ENCODE measurements at regions not wholly inside any gene's neighbourhood (a gene's known extent, or its start where the extent isn't known, plus 50 kb on each side); places are given as distances from the start of the nearest gene placed in this dataset.

GRCh38 chr6:140560671-140561070 lies 1186.2 kb upstream of the CITED2 start:
- no peaks in the 10 kb centered on the region for H3K36me3 Mint-ChIP-seq (ENCODE audit: insufficient read depth, unreplicated experiment)
- TF ChIP-seq, protein P1, sequence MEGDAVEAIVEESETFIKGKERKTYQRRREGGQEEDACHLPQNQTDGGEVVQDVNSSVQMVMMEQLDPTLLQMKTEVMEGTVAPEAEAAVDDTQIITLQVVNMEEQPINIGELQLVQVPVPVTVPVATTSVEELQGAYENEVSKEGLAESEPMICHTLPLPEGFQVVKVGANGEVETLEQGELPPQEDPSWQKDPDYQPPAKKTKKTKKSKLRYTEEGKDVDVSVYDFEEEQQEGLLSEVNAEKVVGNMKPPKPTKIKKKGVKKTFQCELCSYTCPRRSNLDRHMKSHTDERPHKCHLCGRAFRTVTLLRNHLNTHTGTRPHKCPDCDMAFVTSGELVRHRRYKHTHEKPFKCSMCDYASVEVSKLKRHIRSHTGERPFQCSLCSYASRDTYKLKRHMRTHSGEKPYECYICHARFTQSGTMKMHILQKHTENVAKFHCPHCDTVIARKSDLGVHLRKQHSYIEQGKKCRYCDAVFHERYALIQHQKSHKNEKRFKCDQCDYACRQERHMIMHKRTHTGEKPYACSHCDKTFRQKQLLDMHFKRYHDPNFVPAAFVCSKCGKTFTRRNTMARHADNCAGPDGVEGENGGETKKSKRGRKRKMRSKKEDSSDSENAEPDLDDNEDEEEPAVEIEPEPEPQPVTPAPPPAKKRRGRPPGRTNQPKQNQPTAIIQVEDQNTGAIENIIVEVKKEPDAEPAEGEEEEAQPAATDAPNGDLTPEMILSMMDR (IDR thresholded peaks at IDR 0.05; ENCODE audit: unreplicated experiment) = no peak
- DNase-seq (ENCODE audit: unreplicated experiment) = no peak
- ChIA-PET CTCF (no interaction called here), POLR2A (no interaction called here)
- H3K9me3 Mint-ChIP-seq (ENCODE audit: unreplicated experiment) = no peaks in the 10 kb centered on the region
- H3K27ac Mint-ChIP-seq (ENCODE audit: low read depth, unreplicated experiment) = no peak overlapping the region
- no TSS peak for BruUV-seq (replicated peaks)
- no peak overlapping the region for H3K4me3 Mint-ChIP-seq (ENCODE audit: unreplicated experiment)
- intact Hi-C loops (cut with micrococcal nuclease) = no loop called here
- H3K4me1 Mint-ChIP-seq (ENCODE audit: insufficient read depth, unreplicated experiment) = no peaks in the 10 kb centered on the region
- no peaks in the 10 kb centered on the region for H3K27me3 Mint-ChIP-seq (ENCODE audit: insufficient read depth, unreplicated experiment)

DNA sequence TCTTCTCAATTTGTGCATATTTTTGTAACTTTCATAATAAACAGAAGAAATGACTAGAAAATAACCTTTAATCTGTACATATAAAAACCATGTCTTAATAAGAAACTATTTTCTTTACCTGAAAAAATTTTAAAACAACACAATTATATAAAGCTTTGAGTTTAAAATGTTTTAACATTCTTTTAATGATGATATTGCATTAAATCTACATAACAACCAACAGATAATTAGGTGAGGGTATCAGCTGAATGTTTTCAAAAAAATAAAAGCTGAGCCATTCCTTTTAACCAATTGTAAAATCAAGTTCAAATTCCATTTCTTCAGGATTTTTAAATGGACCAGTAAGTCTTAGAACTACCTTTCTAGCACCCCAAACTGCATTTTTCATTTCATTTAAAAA lies 1185.0 kb upstream of the CITED2 start:
- ChIA-PET POLR2A (interaction anchor here (0.7 kb wide), 1 partner anchor 363 kb away, joined by 3 read pairs; no protein-coding TSS in a partner anchor), CTCF (no interaction called here)
- Mint-ChIP-seq H3K9me3 (ENCODE audit: unreplicated experiment) (no peaks in the 10 kb centered on the region), H3K27me3 (ENCODE audit: insufficient read depth, unreplicated experiment) (no peaks in the 10 kb centered on the region), H3K4me1 (ENCODE audit: insufficient read depth, unreplicated experiment) (peaks cover 3% of the 10 kb centered on the region), H3K36me3 (ENCODE audit: insufficient read depth, unreplicated experiment) (no peaks in the 10 kb centered on the region), H3K27ac (ENCODE audit: low read depth, unreplicated experiment) (no peak overlapping the region), H3K4me3 (ENCODE audit: unreplicated experiment) (no peak overlapping the region)
- no peak for DNase-seq (ENCODE audit: unreplicated experiment)
- no TSS peak for BruUV-seq (replicated peaks)
- intact Hi-C loops (cut with micrococcal nuclease) = no loop called here
- TF ChIP-seq, protein P1 (IDR thresholded peaks at IDR 0.05; ENCODE audit: unreplicated experiment) = no peak

- no peaks in the 10 kb centered on the region for H3K27me3 Mint-ChIP-seq (ENCODE audit: insufficient read depth, unreplicated experiment)
- H3K4me3 Mint-ChIP-seq (ENCODE audit: unreplicated experiment) = no peak overlapping the region
- no TSS peak for BruUV-seq (replicated peaks)
- no peak for DNase-seq (ENCODE audit: unreplicated experiment)
- peaks cover 6% of the 10 kb centered on the region for H3K4me1 Mint-ChIP-seq (ENCODE audit: insufficient read depth, unreplicated experiment)
- no peaks in the 10 kb centered on the region for H3K9me3 Mint-ChIP-seq (ENCODE audit: unreplicated experiment)
- TF ChIP-seq, protein P1 (IDR thresholded peaks at IDR 0.05; ENCODE audit: unreplicated experiment) = no peak
- ChIA-PET POLR2A (no interaction called here), CTCF (no interaction called here)
- no peak overlapping the region for H3K27ac Mint-ChIP-seq (ENCODE audit: low read depth, unreplicated experiment)
- intact Hi-C loops (cut with micrococcal nuclease) = no loop called here
- no peaks in the 10 kb centered on the region for H3K36me3 Mint-ChIP-seq (ENCODE audit: insufficient read depth, unreplicated experiment)
Measured at GRCh38 chr6:140554421-140554820, 1180.0 kb upstream of the CITED2 start.

DNA sequence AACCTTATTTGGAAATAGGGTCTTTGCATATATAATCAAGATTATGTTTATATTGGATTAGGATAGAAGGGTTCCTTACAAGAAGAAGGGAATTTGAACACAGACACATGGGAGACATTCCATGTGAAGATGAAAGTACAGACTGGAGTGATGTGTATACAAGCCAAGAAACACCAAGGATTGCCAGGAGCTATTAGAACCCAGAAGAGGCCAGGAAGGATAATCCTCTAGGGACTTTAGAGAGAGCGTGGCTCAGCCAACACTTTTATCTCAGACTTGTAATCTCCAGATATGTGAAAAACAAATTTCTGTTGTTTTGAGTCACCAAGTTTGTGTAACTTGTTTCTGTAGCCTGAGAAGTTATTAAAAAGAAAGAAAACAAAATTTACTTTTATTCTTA lies 1173.9 kb upstream of the CITED2 start:
- no peaks in the 10 kb centered on the region for H3K36me3 Mint-ChIP-seq (ENCODE audit: insufficient read depth, unreplicated experiment)
- BruUV-seq (replicated peaks) = no TSS peak
- H3K9me3 Mint-ChIP-seq (ENCODE audit: unreplicated experiment) = no peaks in the 10 kb centered on the region
- intact Hi-C loops (cut with micrococcal nuclease) = no loop called here
- no peaks in the 10 kb centered on the region for H3K27me3 Mint-ChIP-seq (ENCODE audit: insufficient read depth, unreplicated experiment)
- no peak overlapping the region for H3K27ac Mint-ChIP-seq (ENCODE audit: low read depth, unreplicated experiment)
- CTCF ChIA-PET = no interaction called here
- TF ChIP-seq, protein P1 (IDR thresholded peaks at IDR 0.05; ENCODE audit: unreplicated experiment) = no peak
- no peak overlapping the region for H3K4me3 Mint-ChIP-seq (ENCODE audit: unreplicated experiment)
- POLR2A ChIA-PET = no interaction called here
- H3K4me1 Mint-ChIP-seq (ENCODE audit: insufficient read depth, unreplicated experiment) = peaks cover 5% of the 10 kb centered on the region
- no peak for DNase-seq (ENCODE audit: unreplicated experiment)

All from MCF 10A (cell line).